Stimulated activated CD4-positive, alpha-beta T cell treated with anti-CD3 and anti-CD28 coated beads, TNF-alpha, amount 100 ng/mL, for 24 hours (primary cell): ENCODE measurements at regions not wholly inside any gene's neighbourhood (a gene's known extent, or its start where the extent isn't known, plus 50 kb on each side); places are given as distances from the start of the nearest gene placed in this dataset.
"Not testable (repeated sequence)": the region's sequence is repeated elsewhere in the genome, so short reads cannot be mapped to it uniquely, and the experiment has no call there.

ENCODE experiments used
- DNase-seq, 3 experiments: peaks; one replicate each; pipeline ENCODE4 v3.0.0-alpha.2; 2020; ENCODE audit warnings: low read depth in 3 of 3

GRCh38 chr15:56811586-56811985, 78.3 kb upstream of the ZNF280D start:
- no peak for DNase-seq

DNA sequence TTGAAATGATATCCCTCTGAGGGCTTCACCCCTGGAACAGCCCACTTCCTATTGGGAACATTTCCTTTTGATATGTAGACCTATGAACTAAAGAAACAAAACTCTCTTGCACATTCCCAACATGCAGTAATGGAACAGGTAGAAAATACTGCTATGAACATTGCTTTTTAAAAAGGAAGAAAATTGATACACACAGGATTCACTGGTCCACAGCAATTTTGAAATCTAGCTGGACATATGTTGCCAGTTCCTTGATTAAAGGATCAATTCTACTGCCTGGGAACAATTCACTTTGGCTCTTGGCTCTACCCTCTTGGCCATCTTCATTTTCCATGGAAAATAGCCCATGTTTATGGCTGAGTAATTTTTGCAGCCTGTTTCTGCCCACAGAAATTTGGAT, 74.9 kb upstream of the ZNF280D start:
- no peak for DNase-seq

DNA sequence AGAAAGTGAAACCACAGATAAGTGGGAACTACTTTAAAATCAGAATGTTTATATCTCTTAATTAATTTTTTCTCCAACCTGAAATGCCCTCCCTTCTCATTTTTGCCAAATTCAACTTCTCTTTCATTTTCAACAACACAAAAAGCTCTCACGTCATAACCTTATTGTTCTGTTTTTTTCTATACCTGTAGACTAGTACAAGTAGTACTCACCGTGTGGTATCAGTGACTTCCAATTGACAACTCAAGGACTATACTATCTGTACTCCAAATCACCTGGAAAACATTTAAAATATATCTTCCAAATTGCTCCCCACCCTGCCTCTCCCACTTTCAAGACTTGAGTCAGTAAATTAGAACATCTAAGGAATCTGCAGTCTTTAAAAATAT, 72.8 kb upstream of the ZNF280D start:
- DNase-seq, result no peak

DNA sequence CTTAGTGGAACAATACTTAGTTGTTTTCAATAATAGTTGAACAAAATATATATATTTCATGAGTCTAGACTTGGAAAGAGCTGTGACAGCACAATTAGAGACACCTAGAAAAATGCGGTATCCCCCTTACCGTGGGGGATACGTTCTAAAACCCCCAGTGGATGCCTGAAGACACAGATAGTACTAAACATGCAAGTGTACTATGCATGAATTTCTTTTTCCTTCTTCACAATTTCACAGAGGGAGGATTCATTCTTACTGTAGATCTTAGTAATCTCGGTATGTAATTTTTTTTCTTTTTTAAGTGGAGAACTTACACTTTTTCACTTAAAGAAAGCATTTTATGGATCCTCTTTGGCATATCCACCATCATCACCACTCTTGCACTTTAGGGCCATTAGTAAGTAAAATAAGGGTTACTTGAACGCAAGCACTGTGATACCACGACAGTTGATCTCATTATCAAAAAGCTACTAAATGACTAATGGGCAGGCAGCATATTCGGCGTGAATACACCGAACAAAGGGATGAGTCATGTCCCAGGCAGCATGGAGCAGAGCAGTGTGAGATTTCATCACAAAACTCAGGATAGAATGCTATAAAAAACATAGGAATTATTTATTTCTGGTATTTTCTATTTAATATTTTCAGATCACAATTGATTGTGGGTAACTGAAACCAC, 72.3 kb upstream of the ZNF280D start:
- DNase-seq, result peak in 1 of 3 experiments; percentile 5

DNA sequence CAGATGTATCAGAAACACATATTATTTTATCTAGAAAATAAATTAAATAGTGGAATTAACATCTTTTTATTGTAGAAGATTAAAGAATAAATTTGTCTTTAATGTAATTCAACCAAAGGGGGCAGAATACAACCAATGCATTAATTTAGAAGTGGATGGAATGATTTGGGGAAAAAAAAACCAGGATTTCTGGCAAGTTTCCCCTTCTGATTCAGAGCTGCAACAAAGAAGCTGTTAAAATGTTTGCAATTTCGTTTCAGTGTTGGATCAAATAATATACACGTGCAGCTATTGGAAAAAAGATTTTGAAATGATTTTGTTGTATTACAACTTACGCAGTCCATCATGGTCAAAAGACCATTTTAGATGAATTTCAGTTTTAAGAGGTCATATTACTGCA, 71.6 kb upstream of the ZNF280D start:
- DNase-seq, result no peak

DNA sequence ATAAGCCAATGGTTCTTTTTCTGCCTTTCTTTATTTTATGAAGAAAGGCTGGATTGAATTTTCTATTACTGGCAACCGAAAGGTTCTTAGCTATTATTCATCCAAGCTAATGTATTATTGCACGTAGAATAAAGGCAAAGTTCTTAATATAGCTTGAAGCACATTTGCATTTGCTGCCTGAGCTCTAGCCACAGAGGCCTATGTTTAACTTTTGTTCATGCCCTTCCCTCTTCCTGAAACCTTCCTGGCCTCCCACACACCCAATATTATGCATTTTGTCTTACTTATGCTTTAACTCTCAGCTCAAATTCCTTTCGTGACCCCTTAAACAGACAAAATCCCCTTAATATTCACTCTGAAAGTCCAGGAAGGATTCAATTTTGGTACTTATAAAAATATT, 71.0 kb upstream of the ZNF280D start:
- DNase-seq, result no peak

DNA sequence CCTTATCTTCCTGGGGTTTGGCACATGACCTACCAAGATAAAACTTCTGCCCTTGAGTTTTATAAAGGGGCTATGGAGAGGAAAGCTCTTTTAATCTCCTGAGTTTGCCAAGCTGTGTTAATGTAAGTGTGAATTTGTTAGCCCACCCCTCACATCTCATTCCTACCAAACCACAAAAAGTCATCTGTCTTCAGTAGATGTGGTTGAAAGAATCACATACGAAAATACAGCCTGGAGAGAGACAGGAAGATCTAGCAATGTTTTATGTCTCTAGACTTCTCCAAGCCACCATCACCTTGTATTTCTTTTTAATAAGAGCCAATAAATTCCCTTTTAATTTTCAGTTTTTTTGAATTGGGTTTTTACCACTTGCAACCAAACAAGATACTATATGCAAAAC, 68.9 kb upstream of the ZNF280D start:
- DNase-seq, result no peak

DNA sequence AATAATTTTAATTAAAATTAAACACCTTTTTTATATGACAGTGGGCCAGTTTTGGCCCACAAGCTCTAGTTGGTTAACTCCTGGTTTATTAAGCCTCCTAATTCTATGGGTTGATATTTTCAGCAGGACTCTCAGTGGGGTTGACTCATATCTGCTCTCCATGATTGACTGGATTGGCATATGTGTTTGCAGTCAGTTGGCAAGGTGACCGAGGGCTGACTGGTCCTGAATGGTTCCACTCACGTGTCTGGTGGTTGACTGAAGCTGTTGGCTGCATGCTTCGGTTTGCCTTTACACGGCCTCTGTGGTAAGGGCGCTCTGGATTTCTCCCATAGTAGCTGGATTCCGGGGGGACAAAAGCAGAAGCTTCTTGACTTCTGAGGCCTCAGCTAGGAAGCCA, 65.3 kb upstream of the ZNF280D start:
- DNase-seq, result peak in 1 of 3 experiments; percentile 16

GRCh38 chr15:56797720-56798275, 64.5 kb upstream of the ZNF280D start:
- DNase-seq, result no peak

GRCh38 chr15:56795502-56795901, 62.2 kb upstream of the ZNF280D start:
- no peak for DNase-seq

GRCh38 chr15:56794553-56795329, 61.4 kb upstream of the ZNF280D start:
- DNase-seq, result no peak

DNA sequence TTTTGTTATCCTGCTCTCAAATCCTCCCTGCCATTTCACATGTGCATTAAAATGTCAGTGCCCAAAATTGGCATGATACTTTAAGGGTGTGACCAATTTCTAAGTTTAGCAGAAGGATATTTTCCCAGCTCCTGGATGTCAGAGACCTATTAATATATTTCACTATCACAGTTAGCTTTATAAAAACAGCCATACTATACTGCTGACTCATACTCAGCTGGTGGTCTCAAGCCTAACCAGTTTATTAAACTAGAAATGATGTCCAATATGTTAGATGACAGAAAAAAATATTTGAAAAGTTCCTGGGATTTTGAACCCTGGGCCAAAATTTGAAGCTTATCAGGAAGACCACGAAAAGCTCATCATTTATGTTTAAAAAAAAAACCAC, 60.9 kb upstream of the ZNF280D start:
- no peak for DNase-seq

DNA sequence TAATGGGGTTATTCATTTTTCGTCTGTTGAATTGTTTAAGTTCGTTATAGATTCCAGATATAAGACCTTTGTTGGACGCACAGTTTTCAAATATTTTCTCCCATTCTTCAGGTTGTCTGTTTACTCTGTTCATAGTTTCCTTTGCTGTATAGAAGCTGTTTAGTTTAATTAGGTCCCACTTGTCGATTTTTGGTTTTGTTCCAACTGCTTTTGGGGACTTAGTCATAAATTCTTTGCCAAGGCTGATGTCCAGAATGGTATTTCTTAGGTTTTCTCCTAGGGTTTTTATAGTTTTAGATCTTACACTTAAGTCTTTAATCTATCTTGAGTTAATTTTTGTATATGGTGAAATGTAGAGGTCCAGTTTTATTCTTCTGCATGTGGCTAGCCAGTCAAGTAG, 58.9 kb upstream of the ZNF280D start:
- DNase-seq, result no peak

GRCh38 chr15:56791521-56791920, 58.2 kb upstream of the ZNF280D start:
- DNase-seq, result not testable (repeated sequence)

GRCh38 chr15:56788359-56788758, 55.0 kb upstream of the ZNF280D start:
- no peak for DNase-seq

DNA sequence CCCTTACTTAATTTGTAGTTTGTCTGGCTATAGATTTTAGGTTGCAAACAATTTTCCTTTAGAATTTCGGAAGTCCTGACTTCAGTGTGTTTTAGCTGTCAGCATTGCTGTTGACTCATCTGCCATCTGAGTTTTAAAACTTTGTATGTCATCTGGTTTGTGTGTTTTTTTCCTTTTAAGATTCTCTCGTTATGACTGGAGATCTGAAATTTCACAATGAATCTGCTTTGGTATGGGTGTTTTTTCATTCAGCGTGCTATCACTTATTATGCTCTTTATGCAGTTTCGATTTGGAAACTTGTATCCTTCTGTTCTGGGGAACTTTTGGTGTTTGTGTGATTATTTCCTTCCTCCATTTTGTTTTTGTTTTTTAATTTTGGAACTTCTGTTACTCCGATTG, 53.7 kb upstream of the ZNF280D start:
- DNase-seq, result no peak

- DNase-seq, result no peak
Observed at GRCh38 chr15:56783857-56784661, 50.8 kb upstream of the ZNF280D start.

DNA sequence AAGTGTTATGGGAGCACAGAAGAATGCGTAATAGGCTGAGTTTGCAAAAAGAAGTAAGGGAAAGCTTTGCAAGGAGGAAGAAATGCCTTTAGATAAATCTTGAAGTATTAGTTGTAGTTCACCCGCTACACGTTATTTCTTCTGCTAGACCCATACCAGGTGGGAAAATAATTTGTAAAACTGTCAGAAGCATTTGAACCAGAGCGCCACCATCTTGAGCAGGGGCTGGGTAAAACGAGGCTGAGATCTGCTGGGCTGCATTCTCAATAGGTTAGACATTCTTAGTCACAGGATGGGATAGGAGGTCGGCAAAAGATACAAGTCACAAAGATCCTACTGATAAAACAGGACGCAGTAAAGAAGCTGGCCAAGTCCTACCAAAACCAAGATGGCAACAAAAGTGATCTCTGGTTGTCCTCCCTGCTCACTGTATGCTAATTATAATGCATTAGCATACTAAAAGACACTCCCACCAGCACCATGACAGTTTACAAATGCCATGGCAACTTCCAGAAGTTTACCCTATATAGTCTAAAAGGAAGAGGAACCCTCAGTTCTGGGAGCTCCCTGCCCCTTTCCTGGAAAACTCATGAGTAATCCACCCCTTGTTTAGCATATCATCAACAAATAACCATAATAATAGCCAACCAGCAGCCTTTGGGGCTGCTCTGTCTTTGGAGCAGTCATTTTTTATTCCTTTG, 50.0 kb upstream of the ZNF280D start:
- no peak for DNase-seq
